GM19395 (cell line): ENCODE measurements at regions not wholly inside any gene's neighbourhood (a gene's known extent, or its start where the extent isn't known, plus 50 kb on each side); places are given as distances from the start of the nearest gene placed in this dataset.

ENCODE experiments used
- ATAC-seq: cut with Tn5 transposase; IDR thresholded peaks from one replicate; pipeline ENCODE4 v1.9.1; 2021; ENCODE audit warnings: mild to moderate bottlenecking, moderate library complexity; ENCODE audit not compliant: unreplicated experiment

GRCh38 chr21:41073558-41073957, 94.4 kb upstream of the BACE2 start:
- no peak for ATAC-seq

- no peak for ATAC-seq
Measured at GRCh38 chr21:41074396-41075184, 93.4 kb upstream of the BACE2 start.

- ATAC-seq, result no peak
Measured at GRCh38 chr21:41075656-41076055, 92.3 kb upstream of the BACE2 start.

- no peak for ATAC-seq
Measured at GRCh38 chr21:41076064-41076463, 91.9 kb upstream of the BACE2 start.

- ATAC-seq, result no peak
Measured at GRCh38 chr21:41079159-41079558, 88.8 kb upstream of the BACE2 start.

GRCh38 chr21:41080485-41081121, 87.4 kb upstream of the BACE2 start:
- no peak for ATAC-seq

- no peak for ATAC-seq
Measured at GRCh38 chr21:41086569-41086968, 81.4 kb upstream of the BACE2 start.

- ATAC-seq, result no peak
Measured at GRCh38 chr21:41090981-41091380, 77.0 kb upstream of the BACE2 start.

GRCh38 chr21:41091616-41092015, 76.3 kb upstream of the BACE2 start:
- ATAC-seq, result no peak

GRCh38 chr21:41092312-41092711, 75.6 kb upstream of the BACE2 start:
- ATAC-seq, result no peak

- ATAC-seq, result no peak
Measured at GRCh38 chr21:41095983-41096382, 72.0 kb upstream of the BACE2 start.

GRCh38 chr21:41098076-41098475, 69.9 kb upstream of the BACE2 start:
- no peak for ATAC-seq

GRCh38 chr21:41098481-41099042, 69.4 kb upstream of the BACE2 start:
- no peak for ATAC-seq

- ATAC-seq, result no peak
Measured at GRCh38 chr21:41100826-41101550, 67.0 kb upstream of the BACE2 start.

GRCh38 chr21:41102281-41102680, 65.7 kb upstream of the BACE2 start:
- no peak for ATAC-seq

- no peak for ATAC-seq
Measured at GRCh38 chr21:41107602-41108001, 60.4 kb upstream of the BACE2 start.

- ATAC-seq, result no peak
Measured at GRCh38 chr21:41108668-41109585, 59.0 kb upstream of the BACE2 start.

- no peak for ATAC-seq
Measured at GRCh38 chr21:41110161-41110560, 57.8 kb upstream of the BACE2 start.

- no peak for ATAC-seq
Measured at GRCh38 chr21:41110664-41111063, 57.3 kb upstream of the BACE2 start.

- ATAC-seq, result no peak
Measured at GRCh38 chr21:41111681-41112080, 56.3 kb upstream of the BACE2 start.
